MM.1S (cell line): ENCODE measurements at regions not wholly inside any gene's neighbourhood (a gene's known extent, or its start where the extent isn't known, plus 50 kb on each side); places are given as distances from the start of the nearest gene placed in this dataset.

Experiments
- CTCF ChIP-seq: fragments of 300-600 bp; sonication (generic); IDR thresholded peaks from 2 replicates; pipeline ENCODE4 v1.5.1; 2016; ENCODE audit warnings: antibody characterized with exemption, low read length, mixed read lengths
- EZH2 ChIP-seq: fragments of 300-600 bp; sonication (generic); optimal IDR thresholded peaks from 2 replicates; pipeline ENCODE3; 2017; ENCODE audit warnings: low read depth, mild to moderate bottlenecking, antibody characterized with exemption, low read length, mixed read lengths
- EZH2phosphoT487 ChIP-seq: fragments of 300-600 bp; sonication (generic); IDR thresholded peaks from 2 replicates; pipeline ENCODE4 v1.6.1; 2018; ENCODE audit warnings: antibody characterized with exemption, low read length

DNA sequence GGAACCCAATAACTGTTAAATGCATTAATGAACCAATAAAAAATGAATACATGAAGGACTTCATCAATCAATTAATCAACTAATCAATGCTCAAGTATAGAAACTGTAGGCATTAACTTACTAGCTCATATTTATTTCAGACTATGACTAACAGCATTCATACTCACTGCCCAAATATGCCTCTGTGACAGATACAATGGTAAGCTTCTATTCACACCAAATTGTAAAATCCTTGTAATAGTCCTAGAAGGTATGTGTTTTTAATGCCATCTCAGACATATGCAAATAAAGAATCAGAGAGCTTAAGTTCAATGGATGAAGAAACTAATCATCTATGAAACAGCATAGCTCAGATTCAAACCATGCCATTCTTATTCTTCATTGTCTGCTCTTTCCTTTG is 1253.6 kb upstream of the TENM4 start:
- no peak for TF ChIP-seq CTCF
- TF ChIP-seq EZH2: no peak
- no peak for TF ChIP-seq EZH2phosphoT487
